Neural cell (in vitro differentiated cells): ENCODE measurements at regions not wholly inside any gene's neighbourhood (a gene's known extent, or its start where the extent isn't known, plus 50 kb on each side); places are given as distances from the start of the nearest gene placed in this dataset.

Experiments
- EP300 ChIP-seq: fragments of 450-650 bp; conservative IDR thresholded peaks from 2 replicates; pipeline ENCODE4 v1.6.1; 2014; ENCODE audit warnings: antibody characterized with exemption, mild to moderate bottlenecking, moderate library complexity; ENCODE audit not compliant: poor library complexity, severe bottlenecking
- EZH2 ChIP-seq: fragments of 200-600, 300-800 bp; shearing (Covaris generic), sonication (generic); IDR thresholded peaks from 2 replicates; pipeline ENCODE4 v1.6.1; 2014; ENCODE audit warnings: antibody characterized with exemption, low read length, borderline replicate concordance, mild to moderate bottlenecking; ENCODE audit not compliant: insufficient read depth, poor library complexity, severe bottlenecking
- POLR2AphosphoS5 ChIP-seq: IDR thresholded peaks from 2 replicates; pipeline ENCODE4 v1.6.1; 2012
- SMC3 ChIP-seq: fragments of 450-650 bp; conservative IDR thresholded peaks from 2 replicates; pipeline ENCODE4 v1.6.1; 2014; ENCODE audit warnings: antibody characterized with exemption, mild to moderate bottlenecking, moderate library complexity; ENCODE audit not compliant: poor library complexity
- TF ChIP-seq, protein P1 (sequence below): fragments of 450-650 bp; IDR thresholded peaks from 2 replicates; pipeline ENCODE4 v1.5.1; 2014; ENCODE audit warnings: antibody characterized with exemption, mild to moderate bottlenecking, moderate library complexity; ENCODE audit not compliant: poor library complexity, severe bottlenecking
- TF ChIP-seq, protein P2 (sequence below): IDR thresholded peaks from 2 replicates; pipeline ENCODE4 v1.6.1; 2012; ENCODE audit warnings: borderline replicate concordance

DNA sequence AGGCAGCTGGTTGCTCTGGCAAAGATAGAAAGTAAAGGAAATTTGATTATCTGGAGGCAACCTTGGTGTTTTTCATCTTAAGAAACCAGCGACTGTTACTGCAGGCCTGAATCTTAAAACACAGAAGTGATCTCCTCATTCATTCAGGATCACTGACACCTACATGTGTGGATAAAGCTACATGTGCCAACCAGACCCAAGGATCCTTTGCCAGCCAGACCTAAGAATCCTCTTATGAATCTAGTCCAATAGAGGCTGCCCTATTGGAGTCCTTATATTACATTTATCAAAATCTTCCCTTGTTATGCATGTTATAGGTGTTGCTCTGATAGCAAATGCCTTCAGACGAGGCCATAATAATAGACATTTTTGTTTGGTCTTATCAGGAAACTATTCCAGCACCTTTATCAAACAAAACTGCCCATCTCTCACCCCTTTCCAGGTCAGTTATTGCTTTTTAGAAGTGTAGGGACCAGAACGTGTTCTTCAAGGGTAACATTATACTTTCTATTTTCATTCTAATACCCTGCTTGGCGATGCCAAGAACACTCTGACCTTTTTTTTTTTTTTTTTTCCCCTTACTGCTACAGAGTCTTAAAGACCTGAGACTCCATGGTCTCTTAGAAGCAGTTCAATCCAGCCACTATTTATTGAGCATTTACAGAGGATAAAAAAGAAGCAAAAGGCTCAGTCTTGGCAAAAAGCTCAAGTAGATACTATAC lies 175.5 kb upstream of the PTBP2 start:
- TF ChIP-seq POLR2AphosphoS5 (no peak), SMC3 (no peak), EP300 (no peak), EZH2 (no peak)
- TF ChIP-seq, protein P1, sequence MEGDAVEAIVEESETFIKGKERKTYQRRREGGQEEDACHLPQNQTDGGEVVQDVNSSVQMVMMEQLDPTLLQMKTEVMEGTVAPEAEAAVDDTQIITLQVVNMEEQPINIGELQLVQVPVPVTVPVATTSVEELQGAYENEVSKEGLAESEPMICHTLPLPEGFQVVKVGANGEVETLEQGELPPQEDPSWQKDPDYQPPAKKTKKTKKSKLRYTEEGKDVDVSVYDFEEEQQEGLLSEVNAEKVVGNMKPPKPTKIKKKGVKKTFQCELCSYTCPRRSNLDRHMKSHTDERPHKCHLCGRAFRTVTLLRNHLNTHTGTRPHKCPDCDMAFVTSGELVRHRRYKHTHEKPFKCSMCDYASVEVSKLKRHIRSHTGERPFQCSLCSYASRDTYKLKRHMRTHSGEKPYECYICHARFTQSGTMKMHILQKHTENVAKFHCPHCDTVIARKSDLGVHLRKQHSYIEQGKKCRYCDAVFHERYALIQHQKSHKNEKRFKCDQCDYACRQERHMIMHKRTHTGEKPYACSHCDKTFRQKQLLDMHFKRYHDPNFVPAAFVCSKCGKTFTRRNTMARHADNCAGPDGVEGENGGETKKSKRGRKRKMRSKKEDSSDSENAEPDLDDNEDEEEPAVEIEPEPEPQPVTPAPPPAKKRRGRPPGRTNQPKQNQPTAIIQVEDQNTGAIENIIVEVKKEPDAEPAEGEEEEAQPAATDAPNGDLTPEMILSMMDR = no peak
- TF ChIP-seq, protein P2, sequence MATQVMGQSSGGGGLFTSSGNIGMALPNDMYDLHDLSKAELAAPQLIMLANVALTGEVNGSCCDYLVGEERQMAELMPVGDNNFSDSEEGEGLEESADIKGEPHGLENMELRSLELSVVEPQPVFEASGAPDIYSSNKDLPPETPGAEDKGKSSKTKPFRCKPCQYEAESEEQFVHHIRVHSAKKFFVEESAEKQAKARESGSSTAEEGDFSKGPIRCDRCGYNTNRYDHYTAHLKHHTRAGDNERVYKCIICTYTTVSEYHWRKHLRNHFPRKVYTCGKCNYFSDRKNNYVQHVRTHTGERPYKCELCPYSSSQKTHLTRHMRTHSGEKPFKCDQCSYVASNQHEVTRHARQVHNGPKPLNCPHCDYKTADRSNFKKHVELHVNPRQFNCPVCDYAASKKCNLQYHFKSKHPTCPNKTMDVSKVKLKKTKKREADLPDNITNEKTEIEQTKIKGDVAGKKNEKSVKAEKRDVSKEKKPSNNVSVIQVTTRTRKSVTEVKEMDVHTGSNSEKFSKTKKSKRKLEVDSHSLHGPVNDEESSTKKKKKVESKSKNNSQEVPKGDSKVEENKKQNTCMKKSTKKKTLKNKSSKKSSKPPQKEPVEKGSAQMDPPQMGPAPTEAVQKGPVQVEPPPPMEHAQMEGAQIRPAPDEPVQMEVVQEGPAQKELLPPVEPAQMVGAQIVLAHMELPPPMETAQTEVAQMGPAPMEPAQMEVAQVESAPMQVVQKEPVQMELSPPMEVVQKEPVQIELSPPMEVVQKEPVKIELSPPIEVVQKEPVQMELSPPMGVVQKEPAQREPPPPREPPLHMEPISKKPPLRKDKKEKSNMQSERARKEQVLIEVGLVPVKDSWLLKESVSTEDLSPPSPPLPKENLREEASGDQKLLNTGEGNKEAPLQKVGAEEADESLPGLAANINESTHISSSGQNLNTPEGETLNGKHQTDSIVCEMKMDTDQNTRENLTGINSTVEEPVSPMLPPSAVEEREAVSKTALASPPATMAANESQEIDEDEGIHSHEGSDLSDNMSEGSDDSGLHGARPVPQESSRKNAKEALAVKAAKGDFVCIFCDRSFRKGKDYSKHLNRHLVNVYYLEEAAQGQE = no peak
